ENCODE measurements at regions not wholly inside any gene's neighbourhood (a gene's known extent, or its start where the extent isn't known, plus 50 kb on each side); places are given as distances from the start of the nearest gene placed in this dataset.

DNA sequence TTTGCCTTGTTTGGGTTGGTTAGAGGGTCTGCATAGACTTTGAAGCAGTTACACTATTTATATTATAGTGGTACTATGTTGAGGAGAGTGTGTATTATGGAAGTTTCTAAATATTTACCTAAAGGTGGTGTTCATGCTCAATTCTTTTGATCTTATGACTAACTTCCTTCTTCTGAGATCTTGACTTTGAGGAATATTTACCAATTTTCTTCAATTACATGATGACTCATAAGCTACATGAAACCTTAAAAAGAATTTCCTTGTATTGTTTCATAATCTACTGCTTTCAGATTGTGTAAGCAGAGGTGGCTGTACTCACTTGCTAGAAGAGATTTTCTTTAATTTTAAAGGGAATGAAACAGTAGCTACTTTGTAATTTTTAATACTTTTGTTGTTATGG lies 276.1 kb downstream of the TAF11L14 start:
- no peak for DNase-seq (ENCODE audit: extremely low spot score)
- ChIA-PET POLR2A (no interaction called here), CTCF (no interaction called here)
- TF ChIP-seq CTCF (IDR thresholded peaks at IDR 0.05; ENCODE audit: control extremely low read depth, extremely low read depth, low read depth, missing control alignments): no peak

DNA sequence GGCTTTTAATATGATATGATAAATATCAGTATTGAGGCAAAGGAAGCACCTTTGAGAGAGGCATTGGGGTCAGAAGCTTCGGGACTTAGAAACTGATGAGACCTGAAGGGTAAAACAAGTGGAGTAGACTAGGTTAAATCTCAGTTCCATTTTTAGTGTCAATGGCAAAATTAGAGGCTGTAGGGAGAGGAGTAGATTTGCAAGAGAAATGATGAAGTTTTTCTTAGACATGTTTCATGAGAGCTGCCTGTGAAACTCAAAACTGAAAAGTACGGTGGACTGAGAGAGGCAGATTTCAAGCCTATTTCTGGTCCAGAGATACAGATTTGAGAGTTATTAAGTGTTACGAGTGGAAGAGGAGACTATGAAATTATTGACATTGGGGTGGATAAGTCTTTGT lies 278.5 kb downstream of the TAF11L14 start:
- CTCF ChIA-PET: interaction anchor here (0.7 to 1.5 kb wide), 2 partner anchors 91 to 697 kb away, joined by 3 read pairs; no protein-coding TSS in a partner anchor

GRCh38 chr5:17916446-17916845 lies 282.2 kb downstream of the TAF11L14 start:
- no peak for DNase-seq (ENCODE audit: extremely low spot score)
- CTCF ChIA-PET: no interaction called here
- TF ChIP-seq CTCF (IDR thresholded peaks at IDR 0.05; ENCODE audit: control extremely low read depth, extremely low read depth, low read depth, missing control alignments): no peak
- POLR2A ChIA-PET: no interaction called here

More for the DNA sequence above, 278.5 kb downstream of the TAF11L14 start:
- TF ChIP-seq CTCF (IDR thresholded peaks at IDR 0.05; ENCODE audit: control extremely low read depth, extremely low read depth, low read depth, missing control alignments): no peak
- POLR2A ChIA-PET: no interaction called here
- DNase-seq (ENCODE audit: extremely low spot score): no peak

GRCh38 chr5:17917465-17917864 lies 283.2 kb downstream of the TAF11L14 start:
- POLR2A ChIA-PET: no interaction called here
- CTCF ChIA-PET: no interaction called here
- DNase-seq (ENCODE audit: extremely low spot score): no peak
- no peak for TF ChIP-seq CTCF (IDR thresholded peaks at IDR 0.05; ENCODE audit: control extremely low read depth, extremely low read depth, low read depth, missing control alignments)

GRCh38 chr5:17918373-17919104 lies 284.3 kb downstream of the TAF11L14 start:
- DNase-seq (ENCODE audit: extremely low spot score): no peak
- ChIA-PET CTCF (interaction anchor here (1.4 kb wide), 1 partner anchor 10 kb away, joined by 4 read pairs; no protein-coding TSS in a partner anchor), POLR2A (no interaction called here)
- TF ChIP-seq CTCF (IDR thresholded peaks at IDR 0.05; ENCODE audit: control extremely low read depth, extremely low read depth, low read depth, missing control alignments): no peak

DNA sequence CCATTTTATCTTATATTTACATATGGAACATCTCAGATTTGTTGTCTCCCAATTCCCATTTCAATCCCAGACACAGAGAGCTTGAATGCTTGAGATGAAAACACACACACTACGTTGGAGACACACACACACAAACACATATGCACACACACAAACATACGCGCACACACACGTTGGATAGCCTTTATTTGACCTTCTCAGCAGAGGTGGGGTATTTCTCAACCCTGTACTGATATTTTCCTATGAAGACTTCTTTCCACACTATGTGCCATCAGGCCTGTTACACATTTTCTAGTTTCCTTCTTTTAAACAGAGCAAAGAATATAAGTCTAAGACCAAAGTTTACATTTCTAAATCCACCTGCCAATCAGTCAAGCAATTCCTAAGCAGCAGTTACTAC lies 291.0 kb downstream of the TAF11L14 start:
- DNase-seq (ENCODE audit: extremely low spot score): no peak
- TF ChIP-seq CTCF (IDR thresholded peaks at IDR 0.05; ENCODE audit: control extremely low read depth, extremely low read depth, low read depth, missing control alignments): no peak
- CTCF ChIA-PET: no interaction called here
- POLR2A ChIA-PET: no interaction called here
